ENCODE measurements at regions not wholly inside any gene's neighbourhood (a gene's known extent, or its start where the extent isn't known, plus 50 kb on each side); places are given as distances from the start of the nearest gene placed in this dataset.

GRCh38 chr11:70646272-70647049, 248.1 kb downstream of the CTTN start:
- TF ChIP-seq CTCF (IDR thresholded peaks at IDR 0.05) (no peak), ZFX (IDR thresholded peaks at IDR 0.05; ENCODE audit: borderline replicate concordance) (no peak)
